ENCODE measurements at regions not wholly inside any gene's neighbourhood (a gene's known extent, or its start where the extent isn't known, plus 50 kb on each side); places are given as distances from the start of the nearest gene placed in this dataset.
"Not testable (repeated sequence)": the region's sequence is repeated elsewhere in the genome, so short reads cannot be mapped to it uniquely, and the experiment has no call there.

GRCh38 chr12:124651516-124652273 is 84.3 kb upstream of the NCOR2 start:
- no peak for DNase-seq

DNA sequence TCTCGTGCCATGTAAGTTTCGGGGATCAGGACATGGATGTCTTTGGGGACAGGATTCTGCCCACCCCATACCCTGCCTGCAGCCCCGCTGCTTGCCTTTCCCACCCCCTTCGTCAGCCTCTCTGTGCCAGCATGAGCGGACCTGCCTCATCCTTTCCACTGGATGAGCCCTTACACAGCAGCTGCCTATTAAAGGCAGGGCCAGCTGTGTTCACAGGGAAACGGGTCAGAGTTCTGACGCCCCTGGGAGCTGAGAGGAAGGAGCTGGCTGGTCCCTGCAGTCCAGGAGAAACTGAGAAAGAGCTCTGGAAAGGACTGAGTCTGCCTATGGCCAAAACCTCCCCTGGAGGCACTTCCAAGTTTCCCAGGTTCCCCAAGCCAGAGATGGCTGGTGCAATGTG is 83.5 kb upstream of the NCOR2 start:
- DNase-seq = peak; percentile 75

- no peak for DNase-seq
These were observed 81.4 kb upstream of the NCOR2 start for GRCh38 chr12:124648710-124649384.

DNA sequence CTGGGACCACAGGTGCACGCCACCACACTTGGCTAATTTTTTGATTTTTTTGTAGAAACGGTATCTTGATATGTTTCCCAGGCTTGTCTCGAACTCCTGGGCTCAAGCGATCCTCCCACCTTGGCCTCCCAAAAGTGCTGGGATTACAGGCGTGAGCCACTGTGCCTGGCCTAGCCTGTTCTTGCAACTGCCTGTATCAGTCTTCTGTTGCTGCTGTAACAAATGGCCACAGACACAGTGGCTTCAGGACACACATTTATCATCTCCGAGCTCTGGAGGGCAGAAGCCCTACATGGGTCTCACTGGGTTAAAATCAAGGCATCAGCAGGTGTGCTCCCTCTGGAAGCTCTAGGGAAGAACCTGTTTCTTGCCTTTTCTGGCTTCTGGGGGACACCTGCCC is 79.9 kb upstream of the NCOR2 start:
- DNase-seq = no peak

- DNase-seq = no peak
These were observed 79.2 kb upstream of the NCOR2 start for GRCh38 chr12:124646385-124647230.

- DNase-seq = no peak
These were observed 78.3 kb upstream of the NCOR2 start for GRCh38 chr12:124645530-124646244.

- DNase-seq = not testable (repeated sequence)
These were observed 76.4 kb upstream of the NCOR2 start for GRCh38 chr12:124643768-124644167.

GRCh38 chr12:124642105-124642504 is 74.7 kb upstream of the NCOR2 start:
- no peak for DNase-seq

DNA sequence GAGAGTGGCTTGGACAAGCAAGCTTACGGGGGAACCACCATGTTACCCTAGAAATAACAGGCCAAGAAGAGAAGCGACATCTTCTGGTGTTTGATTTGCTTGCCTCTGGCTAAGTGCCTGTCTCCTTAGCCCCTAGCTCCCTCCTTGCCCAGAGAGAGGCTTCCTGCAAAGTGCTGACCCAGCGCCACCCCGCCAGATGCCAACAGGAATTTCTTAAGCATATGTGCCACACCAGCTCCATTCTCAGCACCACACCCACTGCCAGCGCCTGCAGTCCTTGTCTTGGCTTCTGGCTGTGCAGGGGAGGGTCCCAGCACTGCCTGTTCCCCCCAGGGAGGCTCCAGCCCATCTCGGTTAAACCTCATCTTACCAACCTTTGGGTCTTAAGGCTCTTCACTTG is 74.2 kb upstream of the NCOR2 start:
- DNase-seq = no peak

DNA sequence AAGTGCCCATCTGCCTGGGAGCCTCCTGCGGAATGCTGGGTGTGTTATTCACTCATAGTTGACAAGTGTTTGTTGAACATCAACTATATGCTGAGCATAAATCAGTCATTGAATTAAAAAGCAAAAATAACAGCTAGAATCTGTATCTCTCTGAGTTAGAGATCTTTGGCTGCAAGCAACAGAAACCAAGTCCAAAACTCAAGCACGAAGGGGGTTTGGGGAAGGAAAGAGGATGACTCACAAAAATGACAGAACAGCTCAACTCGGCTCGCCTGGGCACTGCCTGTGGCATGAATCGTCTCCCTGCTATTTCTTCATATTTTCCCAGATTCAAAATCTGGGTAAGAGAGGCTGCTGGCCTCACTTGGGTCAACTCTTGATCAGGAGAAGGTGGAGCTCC is 72.6 kb upstream of the NCOR2 start:
- DNase-seq = no peak

DNA sequence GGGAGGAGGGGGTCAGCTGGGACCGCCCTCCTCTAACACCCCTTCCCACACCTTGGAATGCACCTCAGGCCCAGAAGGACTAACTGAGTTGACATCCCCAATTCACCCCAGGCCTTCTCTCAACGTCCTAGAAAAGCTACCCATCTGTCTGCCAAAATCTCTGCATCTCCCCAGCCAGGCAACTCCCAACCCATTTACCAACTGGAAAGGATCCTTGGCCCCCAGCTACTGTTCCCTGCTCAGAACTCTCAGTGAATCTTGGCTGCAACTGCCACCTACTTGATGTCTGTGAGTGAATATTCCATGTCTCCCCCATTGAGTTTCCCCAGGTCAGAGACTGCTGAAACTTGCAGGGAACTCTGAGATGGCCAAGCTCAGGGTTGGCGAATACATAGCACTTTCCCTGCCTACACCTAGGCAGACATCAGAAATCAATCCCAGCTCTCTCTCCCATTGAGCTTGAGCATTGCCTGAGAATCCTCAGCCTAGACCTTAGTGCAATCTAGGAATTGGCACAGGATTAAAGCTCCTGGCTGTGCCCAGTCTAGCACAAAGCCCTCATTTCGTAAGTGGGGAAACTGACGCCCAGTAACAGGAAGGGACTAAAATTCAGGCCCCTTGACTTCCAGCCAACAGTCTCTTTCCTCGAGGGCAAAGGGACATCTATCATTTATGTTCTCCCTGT is 71.9 kb upstream of the NCOR2 start:
- DNase-seq = no peak

DNA sequence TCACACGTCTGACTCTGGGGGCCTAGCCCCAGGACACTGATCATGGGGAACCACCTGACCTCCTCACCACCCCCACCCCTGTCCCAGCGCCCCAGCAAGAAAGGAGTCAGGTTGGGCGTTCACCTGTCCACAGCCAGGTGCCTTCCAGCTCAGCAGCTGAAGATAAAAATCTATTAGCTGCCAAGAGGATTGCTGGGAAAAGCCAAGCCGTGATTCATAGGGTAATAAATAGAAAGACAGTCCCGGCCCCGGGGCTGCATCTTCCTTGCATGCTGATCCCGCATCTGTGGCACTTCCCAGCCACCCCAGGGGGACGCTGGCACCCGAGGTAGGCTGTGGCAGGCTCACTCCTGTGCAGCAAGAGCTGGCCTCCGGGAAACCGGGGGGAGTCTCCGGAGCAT is 70.2 kb upstream of the NCOR2 start:
- no peak for DNase-seq

DNA sequence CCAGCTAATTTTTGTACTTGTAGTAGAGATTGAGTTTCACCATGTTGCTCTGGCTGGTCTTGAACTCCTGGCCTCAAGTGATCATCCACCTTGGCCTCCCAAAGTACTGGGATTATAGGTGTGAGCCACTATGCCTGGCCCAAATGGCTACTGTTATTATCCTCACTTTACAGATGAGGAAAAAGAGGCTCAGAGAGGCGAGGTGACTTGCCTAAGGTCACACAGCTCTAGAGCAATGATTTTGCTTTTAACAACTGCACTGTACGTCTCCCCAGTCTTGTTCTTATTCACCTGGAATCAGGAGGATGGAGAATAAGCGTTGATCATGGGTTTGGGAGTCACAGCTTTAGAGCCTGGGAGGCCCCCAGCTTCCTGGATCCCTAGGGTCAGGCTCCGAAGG is 69.8 kb upstream of the NCOR2 start:
- no peak for DNase-seq

DNA sequence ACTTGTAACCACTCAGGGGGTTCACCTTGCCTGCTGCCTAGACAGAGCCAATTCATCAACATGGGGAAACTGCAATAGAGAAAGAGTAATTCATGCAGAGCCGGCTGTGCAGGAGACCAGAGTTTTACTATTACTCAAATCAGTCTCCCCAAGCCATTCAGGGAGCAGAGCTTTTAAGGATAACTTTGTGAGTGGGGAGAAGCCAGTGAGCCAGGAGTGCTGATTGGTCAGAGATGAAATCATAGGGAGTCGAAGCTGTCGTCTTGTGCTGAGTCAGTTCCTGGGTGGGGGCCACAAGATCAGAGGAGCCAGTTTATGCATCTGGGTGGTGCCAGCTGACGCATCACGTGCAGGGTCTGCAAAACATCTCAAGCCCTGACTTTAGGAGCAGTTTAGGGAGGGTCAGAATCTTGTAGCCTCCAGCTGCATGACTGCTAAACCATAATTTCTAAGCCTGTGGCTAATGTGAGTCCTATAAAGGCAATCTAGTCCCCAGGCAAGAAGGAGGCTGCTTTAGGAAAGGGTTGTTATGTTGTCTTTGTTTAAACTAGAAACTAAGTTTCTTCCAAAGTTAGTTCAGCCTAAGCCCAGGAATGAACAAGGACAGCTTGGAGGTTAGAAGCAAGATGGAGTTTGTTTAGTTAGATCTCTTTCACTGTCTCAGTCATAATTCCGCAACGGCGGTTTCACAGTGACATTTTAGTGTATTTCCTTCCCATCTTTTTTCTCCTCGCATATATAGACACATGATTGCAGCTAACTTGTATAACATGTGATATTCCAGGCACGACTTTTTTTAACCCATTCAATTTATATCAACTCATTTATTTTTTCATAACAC is 68.9 kb upstream of the NCOR2 start:
- DNase-seq = no peak

- DNase-seq = no peak
These were observed 67.9 kb upstream of the NCOR2 start for GRCh38 chr12:124635316-124635715.

- no peak for DNase-seq
These were observed 66.3 kb upstream of the NCOR2 start for GRCh38 chr12:124633365-124634362.

DNA sequence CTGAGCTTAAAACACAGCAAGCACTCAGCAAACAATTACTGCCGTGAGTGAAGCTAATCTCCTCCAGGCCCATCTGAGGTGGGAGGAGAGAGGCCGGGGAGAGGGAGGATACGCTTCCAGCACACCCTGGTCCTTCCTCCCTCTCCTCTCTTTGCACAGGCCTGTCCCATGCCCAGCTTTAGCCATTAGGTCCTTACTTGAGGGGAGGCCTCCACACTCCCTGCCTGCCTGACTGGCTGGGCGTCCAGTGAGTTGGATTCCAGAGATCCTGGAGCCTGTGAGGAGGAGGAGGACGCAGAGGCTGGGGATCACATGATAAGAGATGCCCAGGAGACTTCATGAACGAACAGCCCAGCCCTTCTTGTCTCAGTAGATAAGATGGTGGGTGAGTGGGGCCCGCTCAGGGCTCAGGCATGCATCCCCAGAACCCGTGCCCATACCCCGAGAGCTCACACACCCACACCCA is 65.1 kb upstream of the NCOR2 start:
- no peak for DNase-seq

DNA sequence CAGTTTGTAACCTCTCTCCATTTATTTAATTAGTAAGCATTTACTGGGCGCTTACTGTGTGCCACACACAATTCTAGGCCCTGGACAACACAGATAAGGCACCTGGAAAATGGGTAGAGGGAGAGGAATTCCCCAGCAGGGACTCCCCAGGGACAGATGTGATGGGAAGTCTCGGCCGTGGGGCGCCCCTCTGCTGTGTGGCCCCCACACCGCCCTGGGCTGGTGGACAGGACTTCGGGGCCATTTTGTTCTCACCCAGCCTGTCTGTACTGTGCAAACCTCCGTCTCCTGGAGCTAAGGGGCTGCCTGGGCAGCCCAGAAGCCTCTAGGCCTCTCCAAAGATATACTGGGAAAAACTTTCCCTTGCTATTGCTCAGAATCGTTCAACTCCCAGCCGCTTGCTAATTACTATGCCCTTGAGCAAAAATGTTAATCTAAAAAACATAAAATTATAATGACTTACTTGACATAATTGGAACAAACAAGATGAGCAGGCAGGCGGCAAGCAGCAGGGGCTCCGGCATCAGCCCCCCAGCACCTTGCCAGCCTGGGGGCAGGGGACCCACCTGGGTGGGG is 64.4 kb upstream of the NCOR2 start:
- no peak for DNase-seq

- no peak for DNase-seq
These were observed 63.4 kb upstream of the NCOR2 start for GRCh38 chr12:124630791-124631313.
